ENCODE measurements at regions not wholly inside any gene's neighbourhood (a gene's known extent, or its start where the extent isn't known, plus 50 kb on each side); places are given as distances from the start of the nearest gene placed in this dataset.

- TF ChIP-seq SUZ12 (IDR thresholded peaks at IDR 0.05; ENCODE audit: extremely low read depth, insufficient read depth, insufficient read length) (no peak), ZNF274 (IDR thresholded peaks at IDR 0.05; ENCODE audit: low read depth, low read length) (no peak), YY1 (IDR thresholded peaks at IDR 0.05; ENCODE audit: insufficient read depth, insufficient read length) (no peak)
- H3K27me3 ChIP-seq (ENCODE audit: insufficient read depth, insufficient read length) = no peaks in the 10 kb centered on the region
- no peaks in the 10 kb centered on the region for H3K4me1 ChIP-seq (ENCODE audit: insufficient read depth, insufficient read length)
- no peak for DNase-seq (ENCODE audit: low read depth, low spot score)
- no peaks in the 10 kb centered on the region for H3K36me3 ChIP-seq (ENCODE audit: insufficient read depth, insufficient read length, low read length)
- no peak overlapping the region for H3K9ac ChIP-seq (ENCODE audit: insufficient read length, low read depth)
- peaks cover 5% of the 10 kb centered on the region; the same call in 1 of the 2 replicates for H3K9me3 ChIP-seq (ENCODE audit: insufficient read depth, low read length)
- H3K4me3 ChIP-seq (ENCODE audit: insufficient read length, low read depth) = no peak overlapping the region
Measured at GRCh38 chr7:12741951-12742575, 54.6 kb downstream of the ARL4A start.

GRCh38 chr7:12746211-12746610 lies 58.8 kb downstream of the ARL4A start:
- H3K9me3 ChIP-seq (ENCODE audit: insufficient read depth, low read length) = peaks cover 7% of the 10 kb centered on the region; the same call in 1 of the 2 replicates
- no peaks in the 10 kb centered on the region for H3K27me3 ChIP-seq (ENCODE audit: insufficient read depth, insufficient read length)
- H3K4me1 ChIP-seq (ENCODE audit: insufficient read depth, insufficient read length) = no peaks in the 10 kb centered on the region
- H3K9ac ChIP-seq (ENCODE audit: insufficient read length, low read depth) = no peak overlapping the region
- TF ChIP-seq ZNF274 (IDR thresholded peaks at IDR 0.05; ENCODE audit: low read depth, low read length) = no peak
- TF ChIP-seq SUZ12 (IDR thresholded peaks at IDR 0.05; ENCODE audit: extremely low read depth, insufficient read depth, insufficient read length) = no peak
- no peak for TF ChIP-seq YY1 (IDR thresholded peaks at IDR 0.05; ENCODE audit: insufficient read depth, insufficient read length)
- no peak for DNase-seq (ENCODE audit: low read depth, low spot score)
- no peaks in the 10 kb centered on the region for H3K36me3 ChIP-seq (ENCODE audit: insufficient read depth, insufficient read length, low read length)
- H3K4me3 ChIP-seq (ENCODE audit: insufficient read length, low read depth) = no peak overlapping the region

- TF ChIP-seq ZNF274 (IDR thresholded peaks at IDR 0.05; ENCODE audit: low read depth, low read length) = no peak
- TF ChIP-seq YY1 (IDR thresholded peaks at IDR 0.05; ENCODE audit: insufficient read depth, insufficient read length) = no peak
- TF ChIP-seq SUZ12 (IDR thresholded peaks at IDR 0.05; ENCODE audit: extremely low read depth, insufficient read depth, insufficient read length) = no peak
- no peak overlapping the region for H3K4me3 ChIP-seq (ENCODE audit: insufficient read length, low read depth)
- no peaks in the 10 kb centered on the region for H3K36me3 ChIP-seq (ENCODE audit: insufficient read depth, insufficient read length, low read length)
- H3K9ac ChIP-seq (ENCODE audit: insufficient read length, low read depth) = no peak overlapping the region
- H3K27me3 ChIP-seq (ENCODE audit: insufficient read depth, insufficient read length) = no peaks in the 10 kb centered on the region
- no peak for DNase-seq (ENCODE audit: low read depth, low spot score)
- no peaks in the 10 kb centered on the region for H3K4me1 ChIP-seq (ENCODE audit: insufficient read depth, insufficient read length)
- peaks cover 7% of the 10 kb centered on the region; the same call in 1 of the 2 replicates for H3K9me3 ChIP-seq (ENCODE audit: insufficient read depth, low read length)
Measured at GRCh38 chr7:12747687-12748306, 60.4 kb downstream of the ARL4A start.

- Histone ChIP-seq H3K4me3 (ENCODE audit: insufficient read length, low read depth) (no peak overlapping the region), H3K9me3 (ENCODE audit: insufficient read depth, low read length) (peaks cover 7% of the 10 kb centered on the region; the same call in 1 of the 2 replicates)
- peak; percentile 46 for DNase-seq (ENCODE audit: low read depth, low spot score)
Measured at GRCh38 chr7:12749069-12749468, 61.6 kb downstream of the ARL4A start.

GRCh38 chr7:12749746-12750145 lies 62.3 kb downstream of the ARL4A start:
- no peak for DNase-seq (ENCODE audit: low read depth, low spot score)
- no peaks in the 10 kb centered on the region for H3K27me3 ChIP-seq (ENCODE audit: insufficient read depth, insufficient read length)
- H3K9me3 ChIP-seq (ENCODE audit: insufficient read depth, low read length) = peaks cover 7% of the 10 kb centered on the region; the same call in 1 of the 2 replicates
- TF ChIP-seq ZNF274 (IDR thresholded peaks at IDR 0.05; ENCODE audit: low read depth, low read length) (no peak), SUZ12 (IDR thresholded peaks at IDR 0.05; ENCODE audit: extremely low read depth, insufficient read depth, insufficient read length) (no peak), YY1 (IDR thresholded peaks at IDR 0.05; ENCODE audit: insufficient read depth, insufficient read length) (no peak)
- H3K4me3 ChIP-seq (ENCODE audit: insufficient read length, low read depth) = no peak overlapping the region
- H3K36me3 ChIP-seq (ENCODE audit: insufficient read depth, insufficient read length, low read length) = no peaks in the 10 kb centered on the region
- H3K9ac ChIP-seq (ENCODE audit: insufficient read length, low read depth) = no peak overlapping the region
- no peaks in the 10 kb centered on the region for H3K4me1 ChIP-seq (ENCODE audit: insufficient read depth, insufficient read length)

More at GRCh38 chr7:12749069-12749468, 61.6 kb downstream of the ARL4A start:
- Histone ChIP-seq H3K4me1 (ENCODE audit: insufficient read depth, insufficient read length) (no peaks in the 10 kb centered on the region), H3K9ac (ENCODE audit: insufficient read length, low read depth) (no peak overlapping the region), H3K27me3 (ENCODE audit: insufficient read depth, insufficient read length) (no peaks in the 10 kb centered on the region), H3K36me3 (ENCODE audit: insufficient read depth, insufficient read length, low read length) (no peaks in the 10 kb centered on the region)
- TF ChIP-seq YY1 (IDR thresholded peaks at IDR 0.05; ENCODE audit: insufficient read depth, insufficient read length) (no peak), SUZ12 (IDR thresholded peaks at IDR 0.05; ENCODE audit: extremely low read depth, insufficient read depth, insufficient read length) (no peak), ZNF274 (IDR thresholded peaks at IDR 0.05; ENCODE audit: low read depth, low read length) (no peak)

- DNase-seq (ENCODE audit: low read depth, low spot score) = no peak
- TF ChIP-seq SUZ12 (IDR thresholded peaks at IDR 0.05; ENCODE audit: extremely low read depth, insufficient read depth, insufficient read length) (no peak), ZNF274 (IDR thresholded peaks at IDR 0.05; ENCODE audit: low read depth, low read length) (no peak), YY1 (IDR thresholded peaks at IDR 0.05; ENCODE audit: insufficient read depth, insufficient read length) (no peak)
- H3K4me1 ChIP-seq (ENCODE audit: insufficient read depth, insufficient read length) = no peaks in the 10 kb centered on the region
- H3K9me3 ChIP-seq (ENCODE audit: insufficient read depth, low read length) = peaks cover 5% of the 10 kb centered on the region; the same call in 1 of the 2 replicates
- H3K36me3 ChIP-seq (ENCODE audit: insufficient read depth, insufficient read length, low read length) = no peaks in the 10 kb centered on the region
- no peak overlapping the region for H3K4me3 ChIP-seq (ENCODE audit: insufficient read length, low read depth)
- H3K27me3 ChIP-seq (ENCODE audit: insufficient read depth, insufficient read length) = no peaks in the 10 kb centered on the region
- H3K9ac ChIP-seq (ENCODE audit: insufficient read length, low read depth) = no peak overlapping the region
Measured at GRCh38 chr7:12751764-12752163, 64.3 kb downstream of the ARL4A start.

- Histone ChIP-seq H3K9me3 (ENCODE audit: insufficient read depth, low read length) (0 out of 2 replicates have a peak, but pooled peaks cover under 1% of the 10 kb centered on the region), H3K27me3 (ENCODE audit: insufficient read depth, insufficient read length) (no peaks in the 10 kb centered on the region), H3K36me3 (ENCODE audit: insufficient read depth, insufficient read length, low read length) (no peaks in the 10 kb centered on the region), H3K4me3 (ENCODE audit: insufficient read length, low read depth) (no peak overlapping the region), H3K4me1 (ENCODE audit: insufficient read depth, insufficient read length) (no peaks in the 10 kb centered on the region), H3K9ac (ENCODE audit: insufficient read length, low read depth) (no peak overlapping the region)
- TF ChIP-seq SUZ12 (IDR thresholded peaks at IDR 0.05; ENCODE audit: extremely low read depth, insufficient read depth, insufficient read length) = no peak
- TF ChIP-seq ZNF274 (IDR thresholded peaks at IDR 0.05; ENCODE audit: low read depth, low read length) = no peak
- TF ChIP-seq YY1 (IDR thresholded peaks at IDR 0.05; ENCODE audit: insufficient read depth, insufficient read length) = no peak
- DNase-seq (ENCODE audit: low read depth, low spot score) = no peak
Measured at GRCh38 chr7:12754179-12754578, 66.7 kb downstream of the ARL4A start.
